GM13977 (cell line): ENCODE measurements at regions not wholly inside any gene's neighbourhood (a gene's known extent, or its start where the extent isn't known, plus 50 kb on each side); places are given as distances from the start of the nearest gene placed in this dataset.

Experiments
- DNase-seq: peaks from one replicate; pipeline ENCODE4 v3.0.0; 2012; ENCODE audit warnings: low spot score
- in situ Hi-C: fragments of 300-500 bp; cut with MboI; formaldehyde crosslinking; loops from one replicate; pipeline ENCODE4 v1.12.0; 2022; ENCODE audit warnings: low sequenced_read_pairs, low pct_unique_long_range_greater_than_20kb, mixed read lengths, inconsistent platforms; ENCODE audit not compliant: unreplicated experiment
- TF ChIP-seq, protein P1 (sequence below): IDR thresholded peaks from 2 replicates; pipeline ENCODE4 v1.5.1; 2012; ENCODE audit warnings: mild to moderate bottlenecking, control low read depth; ENCODE audit not compliant: insufficient read depth; ENCODE audit errors: extremely low read depth, missing control alignments

DNA sequence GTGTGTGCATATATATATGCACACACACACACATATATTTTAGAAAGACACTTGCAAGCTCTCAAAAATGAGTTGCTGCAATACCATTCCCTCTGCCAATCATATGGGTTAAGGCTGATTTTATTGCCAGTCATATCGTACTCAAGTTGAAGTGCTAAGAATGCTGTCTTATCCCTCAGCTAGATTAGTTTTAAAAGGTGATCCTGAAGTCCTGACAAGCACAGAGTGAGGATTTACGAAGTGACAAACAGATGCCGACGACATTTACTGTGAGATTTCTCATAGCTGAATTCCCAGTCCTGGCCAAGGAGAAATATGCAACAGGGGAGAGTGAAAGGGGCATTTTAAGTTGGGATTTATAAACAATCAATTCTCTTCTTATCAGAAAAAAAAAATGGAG lies 126.2 kb upstream of the RBFOX1 start:
- in situ Hi-C loops = no loop called here
- DNase-seq = no peak
- TF ChIP-seq, protein P1, sequence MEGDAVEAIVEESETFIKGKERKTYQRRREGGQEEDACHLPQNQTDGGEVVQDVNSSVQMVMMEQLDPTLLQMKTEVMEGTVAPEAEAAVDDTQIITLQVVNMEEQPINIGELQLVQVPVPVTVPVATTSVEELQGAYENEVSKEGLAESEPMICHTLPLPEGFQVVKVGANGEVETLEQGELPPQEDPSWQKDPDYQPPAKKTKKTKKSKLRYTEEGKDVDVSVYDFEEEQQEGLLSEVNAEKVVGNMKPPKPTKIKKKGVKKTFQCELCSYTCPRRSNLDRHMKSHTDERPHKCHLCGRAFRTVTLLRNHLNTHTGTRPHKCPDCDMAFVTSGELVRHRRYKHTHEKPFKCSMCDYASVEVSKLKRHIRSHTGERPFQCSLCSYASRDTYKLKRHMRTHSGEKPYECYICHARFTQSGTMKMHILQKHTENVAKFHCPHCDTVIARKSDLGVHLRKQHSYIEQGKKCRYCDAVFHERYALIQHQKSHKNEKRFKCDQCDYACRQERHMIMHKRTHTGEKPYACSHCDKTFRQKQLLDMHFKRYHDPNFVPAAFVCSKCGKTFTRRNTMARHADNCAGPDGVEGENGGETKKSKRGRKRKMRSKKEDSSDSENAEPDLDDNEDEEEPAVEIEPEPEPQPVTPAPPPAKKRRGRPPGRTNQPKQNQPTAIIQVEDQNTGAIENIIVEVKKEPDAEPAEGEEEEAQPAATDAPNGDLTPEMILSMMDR = no peak

DNA sequence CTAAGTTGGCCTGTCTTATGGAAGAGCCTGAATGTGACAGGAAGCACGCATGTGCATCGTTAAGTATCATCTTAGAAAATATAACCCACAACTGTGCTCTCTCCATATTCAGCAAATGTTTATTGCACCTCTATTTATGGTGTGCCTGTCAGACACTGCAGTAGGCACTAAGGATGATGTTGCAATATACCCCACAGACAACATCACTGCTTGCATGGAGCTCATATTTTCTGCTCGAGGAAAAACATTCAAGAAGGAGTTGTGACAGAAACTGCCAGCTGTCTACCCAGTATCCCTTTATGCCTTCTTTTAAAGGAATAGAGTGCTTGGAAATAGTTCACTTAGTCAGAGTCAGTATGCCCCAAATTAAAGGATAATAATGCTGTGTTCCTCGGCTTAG lies 132.3 kb upstream of the RBFOX1 start:
- in situ Hi-C loops = no loop called here
- TF ChIP-seq, protein P1 = no peak

DNA sequence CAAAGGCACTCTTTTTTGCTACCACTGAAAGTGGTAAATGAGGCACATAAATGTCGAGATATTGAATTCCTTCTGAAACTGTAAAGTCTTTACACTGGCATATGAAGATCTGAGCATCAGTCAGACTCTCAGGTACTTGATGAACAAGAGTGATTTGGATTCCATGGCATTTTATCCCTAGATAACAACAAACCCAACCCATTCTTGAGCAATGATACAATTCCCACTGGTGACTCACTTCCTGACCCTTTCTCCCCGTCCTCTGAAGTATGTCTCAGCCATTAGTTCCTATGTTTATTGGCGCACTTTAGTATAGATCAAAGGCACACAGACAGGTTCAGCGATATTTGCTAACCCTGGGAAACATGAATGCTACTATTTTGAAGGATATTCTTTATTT lies 147.0 kb upstream of the RBFOX1 start:
- TF ChIP-seq, protein P1 = no peak

More for the DNA sequence above, 132.3 kb upstream of the RBFOX1 start:
- no peak for DNase-seq

DNA sequence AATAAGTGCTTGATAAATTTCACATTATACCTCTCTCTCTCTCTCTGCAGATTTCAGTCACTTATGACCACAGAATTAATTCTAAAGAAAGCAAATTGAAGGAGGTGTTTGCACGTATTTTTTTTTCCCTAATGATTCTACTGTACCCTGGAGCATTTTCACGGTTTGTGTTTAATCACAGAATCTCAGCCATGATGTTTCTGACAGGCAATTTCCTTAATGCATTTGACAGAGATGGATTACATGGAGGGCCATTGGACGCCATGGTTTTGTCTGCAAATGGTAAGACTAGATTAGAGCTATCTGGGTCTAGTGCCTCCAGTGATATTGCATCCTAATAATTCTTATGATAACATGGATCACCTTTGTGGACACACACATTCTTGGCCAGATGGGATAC lies 147.5 kb upstream of the RBFOX1 start:
- in situ Hi-C loops = no loop called here
- DNase-seq = no peak
- TF ChIP-seq, protein P1 = no peak

More for the DNA sequence above, 147.0 kb upstream of the RBFOX1 start:
- no peak for DNase-seq
- in situ Hi-C loops = no loop called here

DNA sequence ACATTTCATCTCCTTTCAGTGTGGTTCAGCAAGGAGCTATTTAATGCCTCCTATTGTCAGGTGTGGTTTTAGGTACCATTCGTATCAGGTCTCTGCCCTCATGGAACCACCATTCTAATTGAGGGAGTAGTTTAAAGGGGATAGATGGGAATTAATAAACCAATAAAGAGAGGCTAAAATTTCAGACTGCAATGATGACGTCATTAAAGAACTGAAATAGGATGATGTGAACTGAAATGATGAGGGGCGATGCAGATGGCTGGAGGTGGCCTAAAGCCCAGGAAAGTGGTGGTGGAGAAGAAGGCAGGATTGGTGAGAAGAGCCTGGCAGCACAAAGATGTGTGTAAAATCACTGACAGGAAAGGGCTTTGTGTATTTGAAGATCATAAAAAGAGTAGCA lies 148.9 kb upstream of the RBFOX1 start:
- no peak for DNase-seq
- TF ChIP-seq, protein P1 = no peak
- in situ Hi-C loops = no loop called here

DNA sequence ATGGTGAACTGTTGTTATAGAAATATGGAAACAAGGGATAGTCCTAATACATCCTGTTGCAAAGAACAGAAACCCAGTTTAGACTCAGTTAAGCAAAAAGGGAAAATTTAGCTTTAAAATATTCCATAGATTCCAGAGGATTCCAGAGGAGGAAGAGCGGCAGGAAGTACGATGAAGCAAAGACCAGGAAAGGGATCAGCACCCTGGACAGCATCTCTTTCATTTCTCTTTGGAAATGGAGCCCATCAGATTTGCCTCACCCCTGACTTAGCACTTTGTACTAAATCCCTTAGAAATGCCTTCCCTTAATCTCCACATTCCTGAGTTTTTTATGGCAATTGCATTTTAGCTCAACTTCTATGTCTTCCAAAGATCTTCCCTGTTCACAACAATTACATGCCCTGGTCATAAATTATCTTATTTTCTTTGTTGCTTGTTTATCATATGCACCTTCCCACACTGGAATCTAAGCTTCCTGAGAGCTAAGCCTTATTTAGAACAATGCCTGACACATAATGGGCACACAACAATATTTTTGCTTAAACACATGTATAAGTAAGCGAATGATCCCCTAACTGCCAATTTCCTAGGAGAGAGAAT lies 150.0 kb upstream of the RBFOX1 start:
- TF ChIP-seq, protein P1 = no peak
- no peak for DNase-seq
- in situ Hi-C loops = no loop called here

DNA sequence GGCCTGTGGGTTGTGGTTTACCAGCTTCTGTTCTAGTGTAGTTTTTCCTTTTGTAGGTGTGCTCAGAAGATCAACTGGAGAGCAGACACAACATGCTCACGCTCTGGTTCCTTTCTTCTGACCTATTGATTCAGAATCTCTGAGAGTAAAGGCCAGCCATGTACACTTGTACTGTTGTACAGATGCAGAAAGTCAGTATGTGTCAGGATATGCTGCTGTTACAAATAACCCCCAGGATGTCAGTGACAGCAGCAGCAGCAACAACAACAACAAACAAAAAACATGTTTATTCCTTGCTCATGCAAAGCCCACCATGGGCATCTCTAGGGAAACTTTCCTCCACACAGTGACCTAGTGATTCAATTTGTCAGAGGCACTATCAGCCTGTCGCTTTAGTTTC lies 154.8 kb upstream of the RBFOX1 start:
- TF ChIP-seq, protein P1 = no peak
- in situ Hi-C loops = no loop called here
- no peak for DNase-seq
